Thymus (tissue), 11 donors: ENCODE measurements at regions not wholly inside any gene's neighbourhood (a gene's known extent, or its start where the extent isn't known, plus 50 kb on each side); places are given as distances from the start of the nearest gene placed in this dataset.

Experiments
- DNase-seq, 9 donors: peaks; one replicate each; pipeline ENCODE4 v3.0.0-alpha.2; 2013; ENCODE audit warnings: low spot score in 9 of 9, low read depth in 6 of 9, missing footprints in 1 of 9
- H3K27ac ChIP-seq, 2 donors: one replicate each; pipeline ENCODE4 v1.5.1; 2013; ENCODE audit warnings: control low read depth in 1 of 2, low read depth in 1 of 2, low read length in 1 of 2, mild to moderate bottlenecking in 1 of 2, moderate library complexity in 1 of 2
- H3K27me3 ChIP-seq, 2 donors: one replicate each; pipeline ENCODE4 v1.5.1; 2013; ENCODE audit warnings: low read length in 1 of 2; ENCODE audit not compliant: control insufficient read depth in 2 of 2, insufficient read depth in 1 of 2
- H3K36me3 ChIP-seq, 2 donors: one replicate each; pipeline ENCODE4 v1.5.1; 2013; ENCODE audit warnings: low read length in 1 of 2, mild to moderate bottlenecking in 1 of 2, moderate library complexity in 1 of 2; ENCODE audit not compliant: control insufficient read depth in 2 of 2, insufficient read depth in 2 of 2
- H3K4me1 ChIP-seq, 2 donors: one replicate each; pipeline ENCODE4 v1.5.1; 2013; ENCODE audit warnings: low read length in 2 of 2; ENCODE audit not compliant: control insufficient read depth in 2 of 2, insufficient read depth in 2 of 2
- H3K4me3 ChIP-seq, 2 donors: one replicate each; pipeline ENCODE4 v1.5.1; 2013; ENCODE audit warnings: low read length in 2 of 2, control low read depth in 1 of 2, mild to moderate bottlenecking in 1 of 2
- H3K9me3 ChIP-seq, 2 donors: one replicate each; pipeline ENCODE4 v1.5.1; 2013; ENCODE audit warnings: low read length in 1 of 2, mild to moderate bottlenecking in 1 of 2; ENCODE audit not compliant: control insufficient read depth in 2 of 2, insufficient read depth in 1 of 2
- WGBS: extraction: QIAGEN DNeasy Blood & Tissue Kit; methylation state at CpG from one replicate; pipeline ENCODE4 v1.1.7; 2013; 5-methylcytosine and 5-hydroxymethylcytosine counted together
- donor health status: healthy.

- DNase-seq, result no peak
- Histone ChIP-seq H3K9me3 (peaks cover 0 to 7% of the 10 kb centered on the region in 2 donors), H3K4me1 (no peaks in the 10 kb centered on the region), H3K4me3 (no peak overlapping the region), H3K27me3 (peaks cover 0 to 12% of the 10 kb centered on the region in 2 donors), H3K36me3 (no peaks in the 10 kb centered on the region), H3K27ac (no peak overlapping the region)
- WGBS, result 94% methylated on average over 3 of the region's 3 CpGs
Measured at GRCh38 chr7:1336509-1336908, 103.8 kb downstream of the UNCX start.

DNA sequence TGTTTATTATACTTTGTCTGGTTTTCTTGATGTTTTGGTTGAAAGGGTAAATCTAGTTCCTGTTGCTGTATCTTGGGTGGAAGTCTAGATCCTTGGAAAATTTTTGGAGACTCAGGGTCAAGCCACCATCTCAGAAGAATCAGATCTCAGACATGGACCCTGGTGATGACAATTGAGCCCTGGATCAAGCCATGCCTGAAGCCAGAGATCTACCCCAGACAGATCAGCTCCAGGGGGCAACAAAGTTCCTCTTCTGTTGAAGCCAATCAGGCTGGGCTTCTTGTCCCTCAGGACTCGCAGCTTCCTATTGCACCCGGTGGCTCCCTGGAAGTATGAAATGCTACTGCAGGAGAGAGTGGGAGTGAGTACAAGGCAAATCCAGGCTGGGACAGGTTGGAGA, 106.9 kb downstream of the UNCX start:
- H3K9me3 ChIP-seq, result peaks cover 0 to 7% of the 10 kb centered on the region in 2 donors
- H3K36me3 ChIP-seq, result no peaks in the 10 kb centered on the region
- no peak overlapping the region for H3K27ac ChIP-seq
- H3K4me3 ChIP-seq, result no peak overlapping the region
- 91% methylated on average over 2 of the region's 2 CpGs for WGBS
- peaks cover 0 to 2% of the 10 kb centered on the region in 2 donors for H3K27me3 ChIP-seq
- no peaks in the 10 kb centered on the region for H3K4me1 ChIP-seq
- DNase-seq, result no peak

DNA sequence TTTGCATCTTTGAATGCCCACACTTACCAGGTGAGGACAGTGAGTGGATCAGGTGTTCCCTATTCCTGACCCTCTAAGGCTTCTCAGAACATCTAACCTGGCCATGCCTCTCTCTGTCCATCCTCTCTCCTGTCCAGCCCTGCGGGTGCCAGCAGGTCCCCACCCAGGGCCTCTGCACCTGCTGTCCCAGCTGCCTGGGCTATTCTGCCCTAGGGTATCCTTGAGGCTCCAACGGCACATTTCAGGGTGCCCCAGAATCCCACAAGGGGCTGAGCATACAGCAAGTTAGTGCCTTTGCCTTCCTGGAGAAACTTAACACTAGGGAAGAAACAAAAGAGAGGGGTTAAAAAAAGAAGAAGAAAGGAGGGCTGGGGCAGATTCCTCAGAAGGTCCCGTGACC, 107.4 kb downstream of the UNCX start:
- no peak overlapping the region for H3K4me3 ChIP-seq
- H3K27me3 ChIP-seq, result peaks cover 0 to 2% of the 10 kb centered on the region in 2 donors
- no peaks in the 10 kb centered on the region for H3K4me1 ChIP-seq
- DNase-seq, result no peak
- H3K27ac ChIP-seq, result no peak overlapping the region
- H3K36me3 ChIP-seq, result no peaks in the 10 kb centered on the region
- WGBS, result 75% methylated on average over 3 of the region's 3 CpGs
- peaks cover 0 to 4% of the 10 kb centered on the region in 2 donors for H3K9me3 ChIP-seq

DNA sequence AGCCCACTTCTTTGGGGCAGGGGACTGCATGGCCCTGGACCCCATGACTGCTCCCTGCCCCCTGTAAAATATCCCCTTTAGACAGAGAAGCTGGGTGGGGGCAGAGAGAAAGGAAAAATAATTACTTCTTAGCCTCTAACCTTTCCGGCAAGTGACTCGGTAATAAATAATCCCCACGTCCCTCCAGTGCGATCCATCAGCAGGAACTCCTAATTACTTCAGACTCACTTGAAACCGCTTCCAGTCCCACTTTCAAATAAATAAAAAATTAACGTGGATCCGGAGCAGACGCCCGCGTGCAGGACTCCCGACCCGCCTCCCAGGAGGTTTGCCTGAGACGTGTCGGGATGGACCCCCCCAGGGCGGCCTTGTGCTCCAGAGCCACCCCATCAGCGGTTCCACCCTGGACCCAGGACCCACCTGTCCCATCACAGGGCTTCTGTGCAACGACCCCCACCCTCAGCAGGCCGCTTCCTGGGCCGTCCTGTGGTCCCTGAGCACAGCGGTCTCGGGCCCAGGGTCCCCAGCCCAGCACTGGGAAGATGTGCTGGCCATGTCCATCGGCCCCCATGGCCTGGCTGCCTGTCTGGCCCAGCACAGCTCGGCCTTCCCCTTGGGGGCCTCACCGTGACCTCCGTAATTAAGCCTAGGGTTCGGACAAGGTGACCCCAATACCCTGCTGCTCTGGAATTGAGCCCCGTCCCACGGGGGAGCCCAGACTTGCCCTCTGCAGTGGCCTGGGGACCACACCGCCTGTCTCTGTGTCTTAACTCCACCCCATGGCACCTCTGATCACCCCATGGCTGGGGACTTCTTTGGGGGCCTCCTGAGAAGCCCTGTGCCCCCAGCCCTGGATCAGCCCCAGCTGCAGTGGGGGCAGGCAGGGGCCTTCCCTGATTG, 108.0 kb downstream of the UNCX start:
- H3K27me3 ChIP-seq, result peaks cover 0 to 2% of the 10 kb centered on the region in 2 donors
- no peaks in the 10 kb centered on the region for H3K4me1 ChIP-seq
- H3K4me3 ChIP-seq, result no peak overlapping the region
- peaks cover 0 to 4% of the 10 kb centered on the region in 2 donors for H3K9me3 ChIP-seq
- DNase-seq, result no peak
- no peak overlapping the region for H3K27ac ChIP-seq
- WGBS, result 82% methylated on average over 29 of the region's 29 CpGs
- H3K36me3 ChIP-seq, result no peaks in the 10 kb centered on the region

GRCh38 chr7:1341361-1342089, 108.9 kb downstream of the UNCX start:
- 83% methylated on average over 20 of the region's 20 CpGs for WGBS
- DNase-seq, result no peak
- Histone ChIP-seq H3K4me3 (no peak overlapping the region), H3K27ac (no peak overlapping the region), H3K27me3 (peaks cover 0 to 2% of the 10 kb centered on the region in 2 donors), H3K9me3 (peaks cover 0 to 4% of the 10 kb centered on the region in 2 donors), H3K36me3 (no peaks in the 10 kb centered on the region), H3K4me1 (no peaks in the 10 kb centered on the region)

DNA sequence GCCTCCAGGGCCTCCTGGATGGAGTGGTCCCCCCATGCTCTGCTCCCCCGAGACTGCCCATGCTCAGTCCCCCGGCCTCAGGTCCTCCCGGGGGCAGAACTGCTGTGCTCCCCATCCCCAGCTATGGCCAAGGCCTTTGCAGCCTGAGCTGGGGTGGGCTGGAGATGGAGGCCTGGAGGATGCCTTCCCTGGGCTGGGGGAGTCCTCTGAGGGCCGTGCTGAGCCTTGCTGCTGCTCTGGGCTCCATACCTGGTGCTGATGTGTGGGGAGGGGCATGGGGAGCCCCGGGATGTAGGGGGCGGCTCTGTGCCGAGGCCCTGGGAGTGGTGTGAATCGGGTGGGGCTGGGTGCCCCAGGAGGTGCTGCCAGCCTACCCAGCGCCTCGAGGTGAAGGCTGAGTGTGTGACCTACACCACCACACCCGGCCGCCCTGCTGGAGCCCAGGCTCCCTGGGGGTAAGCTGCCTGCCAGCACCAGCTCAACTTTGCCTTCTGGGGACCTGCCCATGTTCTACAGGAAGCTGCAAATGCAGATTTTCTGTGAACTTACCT, 109.5 kb downstream of the UNCX start:
- Histone ChIP-seq H3K27me3 (peaks cover 0 to 2% of the 10 kb centered on the region in 2 donors), H3K4me3 (no peak overlapping the region), H3K27ac (no peak overlapping the region), H3K9me3 (peaks cover 0 to 4% of the 10 kb centered on the region in 2 donors), H3K36me3 (no peaks in the 10 kb centered on the region), H3K4me1 (no peaks in the 10 kb centered on the region)
- no peak for DNase-seq
- WGBS, result 90% methylated on average over 12 of the region's 12 CpGs

- peaks cover 0 to 2% of the 10 kb centered on the region in 2 donors for H3K27me3 ChIP-seq
- DNase-seq, result no peak
- peaks cover 0 to 3% of the 10 kb centered on the region in 2 donors for H3K9me3 ChIP-seq
Measured at GRCh38 chr7:1343551-1343950, 110.9 kb downstream of the UNCX start.

GRCh38 chr7:1344421-1344820, 111.7 kb downstream of the UNCX start:
- no peak overlapping the region for H3K27ac ChIP-seq
- no peak for DNase-seq
- H3K36me3 ChIP-seq, result no peaks in the 10 kb centered on the region
- no peaks in the 10 kb centered on the region for H3K9me3 ChIP-seq
- H3K4me1 ChIP-seq, result no peaks in the 10 kb centered on the region
- peaks cover 0 to 2% of the 10 kb centered on the region in 2 donors for H3K27me3 ChIP-seq
- WGBS, result 93% methylated on average over 12 of the region's 12 CpGs
- no peak overlapping the region for H3K4me3 ChIP-seq

More at GRCh38 chr7:1343551-1343950, 110.9 kb downstream of the UNCX start:
- WGBS, result 91% methylated on average over 10 of the region's 10 CpGs
- H3K36me3 ChIP-seq, result no peaks in the 10 kb centered on the region
- H3K4me1 ChIP-seq, result no peaks in the 10 kb centered on the region
- H3K27ac ChIP-seq, result no peak overlapping the region
- no peak overlapping the region for H3K4me3 ChIP-seq
